Stomach (tissue), 8 donors: ENCODE measurements at regions not wholly inside any gene's neighbourhood (a gene's known extent, or its start where the extent isn't known, plus 50 kb on each side); places are given as distances from the start of the nearest gene placed in this dataset.

Source experiments
- DNase-seq, 2 donors: peaks; one replicate each; pipeline versions ENCODE4 v3.0.0 to v3.0.0-alpha.2; 2013 to 2019
- H3K27ac ChIP-seq, 5 donors: fragments of 200-600 bp in 4 of 5; sonication (generic) in 4 of 5; one replicate each; pipeline ENCODE4 v1.5.1; 2013 to 2019; ENCODE audit warnings: mild to moderate bottlenecking in 1 of 5, moderate library complexity in 1 of 5
- H3K27me3 ChIP-seq, 3 donors: fragments of 200-600 bp; sonication (generic); one replicate each; pipeline ENCODE4 v1.5.1; 2017 to 2019; ENCODE audit warnings: mixed run types in 1 of 3
- H3K36me3 ChIP-seq, 4 donors: fragments of 200-600 bp; sonication (generic); 1 replicate in 3 of 4; 2 replicates in 1 of 4; pipeline ENCODE4 v1.5.1; 2016 to 2019
- H3K4me1 ChIP-seq, 4 donors: fragments of 200-600 bp; sonication (generic); one replicate each; pipeline ENCODE4 v1.5.1; 2016 to 2019
- H3K4me3 ChIP-seq, 4 donors: fragments of 200-600 bp; sonication (generic) in 3 of 4; one replicate each; pipeline ENCODE4 v1.5.1; 2016 to 2019; ENCODE audit warnings: mild to moderate bottlenecking in 1 of 4
- H3K9me3 ChIP-seq, 4 donors: fragments of 200-600 bp; sonication (generic); one replicate each; pipeline ENCODE4 v1.5.1; 2016 to 2019
- CTCF ChIP-seq, 7 experiments: fragments of 450-650 bp in 4 of 7; fragments of 200-600 bp in 3 of 7; sonication (generic) in 3 of 7; IDR thresholded peaks; one replicate each; pipeline ENCODE4 v1.5.1; 2016 to 2019; ENCODE audit warnings: antibody characterized with exemption in 7 of 7, control low read depth in 2 of 7, mild to moderate bottlenecking in 1 of 7
- EP300 ChIP-seq: sonication (generic); formaldehyde crosslinking; IDR thresholded peaks from one replicate; pipeline ENCODE4 v1.6.1; 2017; ENCODE audit warnings: antibody characterized with exemption
- POLR2A ChIP-seq, 4 donors: fragments of 450-650 bp; IDR thresholded peaks; one replicate each; pipeline ENCODE4 v1.6.1; 2016; ENCODE audit warnings: antibody characterized with exemption in 4 of 4, control low read depth in 2 of 4, mild to moderate bottlenecking in 1 of 4, moderate library complexity in 1 of 4
- POLR2AphosphoS5 ChIP-seq, 3 donors: sonication (generic); formaldehyde crosslinking; IDR thresholded peaks; one replicate each; pipeline ENCODE4 v1.6.1; 2016; ENCODE audit warnings: antibody characterized with exemption in 3 of 3
- WGBS, 5 donors: extraction: QIAGEN DNeasy Blood & Tissue Kit in 3 of 5; methylation state at CpG; one replicate each; pipeline versions ENCODE4 v1.1.5 to v1.1.7; 2013 to 2018; 5-methylcytosine and 5-hydroxymethylcytosine counted together
- intact Hi-C: fragments of 100-400 bp; cut with DNase I; formaldehyde crosslinking; loops from one replicate; pipeline ENCODE4 v1.15.1; 2023; ENCODE audit warnings: low total_unique reads
- donor health status: healthy with polysubstance abuse.
- donor health status: Bipolar disorder and iron deficiency.
- donor health status: healthy.

GRCh38 chr5:82806513-82806912, 270.7 kb downstream of the TMEM167A start:
- Histone ChIP-seq H3K27ac (no peak overlapping the region), H3K4me3 (no peak overlapping the region), H3K4me1 (no peaks in the 10 kb centered on the region), H3K27me3 (no peaks in the 10 kb centered on the region), H3K9me3 (no peaks in the 10 kb centered on the region), H3K36me3 (no peaks in the 10 kb centered on the region)
- TF ChIP-seq EP300 (no peak), CTCF (IDR thresholded peaks at IDR 0.05) (no peak), POLR2A (IDR thresholded peaks at IDR 0.05) (no peak), POLR2AphosphoS5 (IDR thresholded peaks at IDR 0.05) (no peak)
- no peak for DNase-seq
- intact Hi-C loops: no loop called here
- 58 to 71% (median 65%) methylated on average over 5 of the region's 5 CpGs for WGBS, 5 donors

GRCh38 chr5:82804155-82804690, 273.0 kb downstream of the TMEM167A start:
- H3K4me3 ChIP-seq: no peak overlapping the region
- intact Hi-C loops: no loop called here
- TF ChIP-seq EP300 (no peak), POLR2AphosphoS5 (IDR thresholded peaks at IDR 0.05) (no peak), CTCF (IDR thresholded peaks at IDR 0.05) (no peak), POLR2A (IDR thresholded peaks at IDR 0.05) (no peak)
- DNase-seq: no peak
- no peaks in the 10 kb centered on the region for H3K36me3 ChIP-seq
- 71 to 94% (median 87%) methylated on average over 3 of the region's 3 CpGs for WGBS, 5 donors
- H3K27ac ChIP-seq: no peak overlapping the region
- no peaks in the 10 kb centered on the region for H3K9me3 ChIP-seq
- no peaks in the 10 kb centered on the region for H3K4me1 ChIP-seq
- H3K27me3 ChIP-seq: no peaks in the 10 kb centered on the region

- WGBS, 5 donors: 63 to 81% (median 70%) methylated on average over 3 of the region's 3 CpGs
- DNase-seq: no peak
Measured at GRCh38 chr5:82802954-82803353, 274.2 kb downstream of the TMEM167A start.

GRCh38 chr5:82800826-82801225, 276.4 kb downstream of the TMEM167A start:
- 86 to 100% (median 92%) methylated on average over 1 of the region's 1 CpG for WGBS, 5 donors

More at GRCh38 chr5:82802954-82803353, 274.2 kb downstream of the TMEM167A start:
- Histone ChIP-seq H3K4me1 (no peaks in the 10 kb centered on the region), H3K27me3 (no peaks in the 10 kb centered on the region), H3K9me3 (no peaks in the 10 kb centered on the region), H3K27ac (no peak overlapping the region), H3K4me3 (no peak overlapping the region), H3K36me3 (no peaks in the 10 kb centered on the region)
- intact Hi-C loops: no loop called here
- TF ChIP-seq CTCF (IDR thresholded peaks at IDR 0.05) (no peak), POLR2AphosphoS5 (IDR thresholded peaks at IDR 0.05) (no peak), EP300 (no peak), POLR2A (IDR thresholded peaks at IDR 0.05) (no peak)

More at GRCh38 chr5:82800826-82801225, 276.4 kb downstream of the TMEM167A start:
- H3K4me3 ChIP-seq: no peak overlapping the region
- intact Hi-C loops: no loop called here
- H3K27me3 ChIP-seq: no peaks in the 10 kb centered on the region
- TF ChIP-seq CTCF (IDR thresholded peaks at IDR 0.05): no peak
- no peak for TF ChIP-seq POLR2AphosphoS5 (IDR thresholded peaks at IDR 0.05)
- no peak for TF ChIP-seq EP300
- TF ChIP-seq POLR2A (IDR thresholded peaks at IDR 0.05): no peak
- H3K27ac ChIP-seq: no peak overlapping the region
- H3K36me3 ChIP-seq: no peaks in the 10 kb centered on the region
- no peaks in the 10 kb centered on the region for H3K4me1 ChIP-seq
- no peak for DNase-seq
- no peaks in the 10 kb centered on the region for H3K9me3 ChIP-seq
